ENCODE measurements at regions not wholly inside any gene's neighbourhood (a gene's known extent, or its start where the extent isn't known, plus 50 kb on each side); places are given as distances from the start of the nearest gene placed in this dataset.

DNA sequence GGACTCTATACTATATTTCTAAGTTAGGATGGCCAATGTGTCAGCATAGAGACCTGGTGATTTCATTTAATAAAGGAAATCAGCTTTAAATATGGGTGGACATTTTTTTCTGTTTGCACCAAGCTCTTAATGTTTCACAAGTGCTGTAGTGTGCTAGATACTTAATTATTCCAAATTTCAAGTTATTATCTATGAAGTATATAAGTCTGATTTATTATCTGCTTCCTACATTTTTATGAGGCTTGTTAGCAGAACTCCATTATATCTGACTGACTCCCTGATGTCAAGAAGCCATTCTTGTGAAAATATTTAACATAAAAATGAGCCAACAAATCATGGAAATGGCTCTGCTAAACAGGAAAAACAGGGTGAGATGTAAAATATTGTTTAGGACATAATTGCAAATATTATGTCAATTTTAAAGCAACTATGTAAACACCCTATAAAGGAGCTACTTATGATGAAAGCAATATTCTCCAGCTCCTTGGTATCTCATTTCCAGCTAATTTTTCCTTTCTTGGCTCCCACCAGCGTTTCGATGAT is 1415.2 kb downstream of the GATA3 start:
- TF ChIP-seq, protein P1, sequence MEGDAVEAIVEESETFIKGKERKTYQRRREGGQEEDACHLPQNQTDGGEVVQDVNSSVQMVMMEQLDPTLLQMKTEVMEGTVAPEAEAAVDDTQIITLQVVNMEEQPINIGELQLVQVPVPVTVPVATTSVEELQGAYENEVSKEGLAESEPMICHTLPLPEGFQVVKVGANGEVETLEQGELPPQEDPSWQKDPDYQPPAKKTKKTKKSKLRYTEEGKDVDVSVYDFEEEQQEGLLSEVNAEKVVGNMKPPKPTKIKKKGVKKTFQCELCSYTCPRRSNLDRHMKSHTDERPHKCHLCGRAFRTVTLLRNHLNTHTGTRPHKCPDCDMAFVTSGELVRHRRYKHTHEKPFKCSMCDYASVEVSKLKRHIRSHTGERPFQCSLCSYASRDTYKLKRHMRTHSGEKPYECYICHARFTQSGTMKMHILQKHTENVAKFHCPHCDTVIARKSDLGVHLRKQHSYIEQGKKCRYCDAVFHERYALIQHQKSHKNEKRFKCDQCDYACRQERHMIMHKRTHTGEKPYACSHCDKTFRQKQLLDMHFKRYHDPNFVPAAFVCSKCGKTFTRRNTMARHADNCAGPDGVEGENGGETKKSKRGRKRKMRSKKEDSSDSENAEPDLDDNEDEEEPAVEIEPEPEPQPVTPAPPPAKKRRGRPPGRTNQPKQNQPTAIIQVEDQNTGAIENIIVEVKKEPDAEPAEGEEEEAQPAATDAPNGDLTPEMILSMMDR (IDR thresholded peaks at IDR 0.05; ENCODE audit: poor library complexity), result no peak
- no peak for TF ChIP-seq EZH2 (IDR thresholded peaks at IDR 0.05; ENCODE audit: borderline replicate concordance)
